CD14-positive monocyte (primary cell): ENCODE measurements at regions not wholly inside any gene's neighbourhood (a gene's known extent, or its start where the extent isn't known, plus 50 kb on each side); places are given as distances from the start of the nearest gene placed in this dataset.

Experiments used
- DNase-seq, 3 donors: peaks; one replicate each; pipeline ENCODE4 v3.0.0-alpha.2; 2011 to 2022
- H2AFZ ChIP-seq: 2 replicates; pipeline ENCODE4 v1.6.0; 2012; ENCODE audit warnings: mild to moderate bottlenecking, low read depth, low read length, inconsistent platforms; ENCODE audit not compliant: insufficient read depth, poor library complexity, severe bottlenecking
- H3K27ac ChIP-seq, 2 donors: 1 replicate in 1 of 2; 2 replicates in 1 of 2; pipeline ENCODE4 v1.5.1; 2012 to 2013; ENCODE audit warnings: low read length in 2 of 2, control low read depth in 1 of 2, inconsistent platforms in 1 of 2, low read depth in 1 of 2, mild to moderate bottlenecking in 1 of 2
- H3K27me3 ChIP-seq, 2 donors: one replicate each; pipeline versions ENCODE4 v1.6.0 to v1.6.1; 2011 to 2013; ENCODE audit warnings: low read length in 2 of 2; ENCODE audit not compliant: control insufficient read depth in 2 of 2, insufficient read depth in 2 of 2
- H3K36me3 ChIP-seq, 2 donors: replicated peaks in 1 of 2; 1 replicate in 1 of 2; 2 replicates in 1 of 2; pipeline versions ENCODE4 v1.5.1 to v1.6.1; 2012 to 2013; ENCODE audit warnings: low read length in 2 of 2, control low read depth in 1 of 2, inconsistent platforms in 1 of 2, mild to moderate bottlenecking in 1 of 2; ENCODE audit not compliant: insufficient read depth in 2 of 2, control insufficient read depth in 1 of 2
- H3K4me1 ChIP-seq, 2 donors: 1 replicate in 1 of 2; 2 replicates in 1 of 2; pipeline versions ENCODE4 v1.5.1 to v1.6.1; 2012 to 2013; ENCODE audit warnings: low read length in 2 of 2, control low read depth in 1 of 2, inconsistent platforms in 1 of 2, mild to moderate bottlenecking in 1 of 2, moderate library complexity in 1 of 2; ENCODE audit not compliant: insufficient read depth in 2 of 2, control insufficient read depth in 1 of 2
- H3K4me2 ChIP-seq: replicated peaks from 2 replicates; pipeline ENCODE3; 2012; ENCODE audit warnings: low read length, moderate library complexity, mild to moderate bottlenecking; ENCODE audit not compliant: poor library complexity, severe bottlenecking; ENCODE audit errors: extremely low read depth
- H3K4me3 ChIP-seq, 3 experiments: fragments of 200-600 bp in 1 of 3; sonication (generic) in 1 of 3; replicated peaks in 1 of 3; 1 replicate in 2 of 3; 2 replicates in 1 of 3; pipeline ENCODE4 v1.5.1; 2011 to 2013; ENCODE audit warnings: low read length in 3 of 3, mild to moderate bottlenecking in 3 of 3, control low read depth in 2 of 3, low read depth in 2 of 3, inconsistent platforms in 1 of 3, moderate library complexity in 1 of 3
- H3K79me2 ChIP-seq: 2 replicates; pipeline ENCODE4 v1.6.0; 2012; ENCODE audit warnings: mild to moderate bottlenecking, control low read depth, inconsistent platforms, low read length, moderate library complexity; ENCODE audit not compliant: insufficient read depth
- H3K9ac ChIP-seq: 2 replicates; pipeline ENCODE4 v1.6.0; 2017; ENCODE audit warnings: low read length, mild to moderate bottlenecking; ENCODE audit not compliant: insufficient read depth, poor library complexity, severe bottlenecking
- H3K9me3 ChIP-seq, 2 donors: replicated peaks in 1 of 2; 1 replicate in 1 of 2; 2 replicates in 1 of 2; pipeline versions ENCODE4 v1.5.1 to v1.6.1; 2012 to 2013; ENCODE audit warnings: low read length in 2 of 2, control low read depth in 1 of 2; ENCODE audit not compliant: control insufficient read depth in 1 of 2, insufficient read depth in 1 of 2
- H4K20me1 ChIP-seq: 2 replicates; pipeline ENCODE4 v1.6.0; 2012; ENCODE audit warnings: mild to moderate bottlenecking, low read length, control low read depth, moderate library complexity; ENCODE audit not compliant: insufficient read depth
- H3K27ac Mint-ChIP-seq, 7 donors: one replicate each; pipeline ENCODE4 v1.8.0; 2020; ENCODE audit warnings: mild to moderate bottlenecking in 7 of 7, mixed read lengths in 7 of 7, moderate library complexity in 6 of 7, inconsistent platforms in 2 of 7
- H3K27me3 Mint-ChIP-seq, 3 donors: one replicate each; pipeline ENCODE4 v1.8.0; 2021 to 2022; ENCODE audit warnings: low read depth in 3 of 3, mild to moderate bottlenecking in 3 of 3, mixed read lengths in 3 of 3, moderate library complexity in 3 of 3, inconsistent platforms in 1 of 3
- H3K36me3 Mint-ChIP-seq, 2 donors: one replicate each; pipeline ENCODE4 v1.8.0; 2020; ENCODE audit warnings: mixed read lengths in 2 of 2, inconsistent platforms in 1 of 2, mild to moderate bottlenecking in 1 of 2
- H3K4me1 Mint-ChIP-seq: one replicate; pipeline ENCODE4 v1.8.0; 2020; ENCODE audit warnings: mild to moderate bottlenecking, mixed read lengths
- H3K4me3 Mint-ChIP-seq, 2 donors: one replicate each; pipeline ENCODE4 v1.8.0; 2020; ENCODE audit warnings: mild to moderate bottlenecking in 2 of 2, mixed read lengths in 2 of 2, moderate library complexity in 1 of 2
- H3K9me3 Mint-ChIP-seq, 7 donors: one replicate each; pipeline ENCODE4 v1.8.0; 2020 to 2022; ENCODE audit warnings: mixed read lengths in 7 of 7, mild to moderate bottlenecking in 6 of 7, moderate library complexity in 6 of 7, inconsistent platforms in 2 of 7
- WGBS: methylation state at CpG from one replicate; pipeline ENCODE4 v1.1.5; 2013; ENCODE audit warnings: missing lambda C conversion rate; ENCODE audit not compliant: insufficient coverage; 5-methylcytosine and 5-hydroxymethylcytosine counted together
- intact Hi-C, 2 donors: fragments of 100-400 bp; cut with micrococcal nuclease; formaldehyde crosslinking; loops; one replicate each; pipeline versions ENCODE4 v1.15.0 to v1.15.1; 2023
- TF ChIP-seq, protein P1 (sequence below): fragments of 200-600 bp; IDR thresholded peaks from one replicate; pipeline ENCODE4 v1.8.0; 2022; ENCODE audit warnings: antibody characterized with exemption, mild to moderate bottlenecking

DNA sequence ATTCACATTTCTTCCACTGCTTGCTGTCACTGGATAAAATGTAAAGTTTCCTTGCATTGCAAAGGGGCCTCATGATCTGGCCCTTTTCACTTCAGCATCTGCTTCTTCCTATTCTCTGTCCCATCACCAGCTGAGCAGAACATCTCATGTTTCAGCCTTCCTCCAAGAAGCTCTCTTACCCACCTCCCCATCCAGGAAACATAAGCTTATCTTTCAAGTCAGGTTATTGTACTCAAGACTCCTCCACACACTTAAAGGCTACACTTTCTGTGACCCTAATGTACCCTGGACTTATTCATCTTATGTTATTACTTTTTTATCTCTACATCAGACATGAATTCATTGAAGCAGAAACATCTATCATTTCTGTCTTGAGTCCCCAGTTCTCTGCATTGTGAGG, 230.5 kb downstream of the PMAIP1 start:
- Histone ChIP-seq H3K79me2 (no peaks in the 10 kb centered on the region), H4K20me1 (no peaks in the 10 kb centered on the region), H3K27me3 (no peaks in the 10 kb centered on the region), H3K27ac (no peak overlapping the region), H3K4me2 (no peak overlapping the region), H2AFZ (no peak overlapping the region), H3K4me1 (no peaks in the 10 kb centered on the region), H3K9me3 (no peaks in the 10 kb centered on the region), H3K36me3 (no peaks in the 10 kb centered on the region), H3K9ac (no peak overlapping the region), H3K4me3 (no peak overlapping the region)
- intact Hi-C loops = no loop called here
- H3K4me1 Mint-ChIP-seq = no peaks in the 10 kb centered on the region
- TF ChIP-seq, protein P1, sequence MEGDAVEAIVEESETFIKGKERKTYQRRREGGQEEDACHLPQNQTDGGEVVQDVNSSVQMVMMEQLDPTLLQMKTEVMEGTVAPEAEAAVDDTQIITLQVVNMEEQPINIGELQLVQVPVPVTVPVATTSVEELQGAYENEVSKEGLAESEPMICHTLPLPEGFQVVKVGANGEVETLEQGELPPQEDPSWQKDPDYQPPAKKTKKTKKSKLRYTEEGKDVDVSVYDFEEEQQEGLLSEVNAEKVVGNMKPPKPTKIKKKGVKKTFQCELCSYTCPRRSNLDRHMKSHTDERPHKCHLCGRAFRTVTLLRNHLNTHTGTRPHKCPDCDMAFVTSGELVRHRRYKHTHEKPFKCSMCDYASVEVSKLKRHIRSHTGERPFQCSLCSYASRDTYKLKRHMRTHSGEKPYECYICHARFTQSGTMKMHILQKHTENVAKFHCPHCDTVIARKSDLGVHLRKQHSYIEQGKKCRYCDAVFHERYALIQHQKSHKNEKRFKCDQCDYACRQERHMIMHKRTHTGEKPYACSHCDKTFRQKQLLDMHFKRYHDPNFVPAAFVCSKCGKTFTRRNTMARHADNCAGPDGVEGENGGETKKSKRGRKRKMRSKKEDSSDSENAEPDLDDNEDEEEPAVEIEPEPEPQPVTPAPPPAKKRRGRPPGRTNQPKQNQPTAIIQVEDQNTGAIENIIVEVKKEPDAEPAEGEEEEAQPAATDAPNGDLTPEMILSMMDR = no peak
- no peaks in the 10 kb centered on the region for H3K36me3 Mint-ChIP-seq
- no peak overlapping the region for H3K4me3 Mint-ChIP-seq
- H3K27ac Mint-ChIP-seq = peak overlapping the region in 2 of 7 donors; percentile 2 to 7
- DNase-seq = no peak
- H3K9me3 Mint-ChIP-seq = peaks cover 1 to 7% (median 4%) of the 10 kb centered on the region in 7 donors
- H3K27me3 Mint-ChIP-seq = no peaks in the 10 kb centered on the region

DNA sequence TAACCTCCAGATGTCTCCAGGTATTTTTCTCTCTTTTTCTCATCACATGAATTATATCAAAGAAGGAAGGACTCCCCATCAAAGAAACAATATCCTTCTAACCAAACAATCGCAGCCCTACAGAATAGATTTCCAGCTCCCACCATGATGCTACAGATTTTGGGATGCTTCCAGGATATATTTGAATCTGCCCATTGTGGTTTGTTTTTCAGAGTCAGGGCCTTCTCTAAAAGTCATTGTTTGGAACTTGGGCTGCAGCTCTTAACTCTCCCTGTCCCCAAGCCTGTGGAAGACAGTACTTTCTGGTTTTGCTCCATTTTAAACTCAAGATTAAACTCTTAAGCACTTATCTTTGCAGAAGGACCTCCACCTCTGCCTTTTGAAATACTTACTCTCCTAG, 223.2 kb downstream of the PMAIP1 start:
- Mint-ChIP-seq H3K4me1 (peaks cover 4% of the 10 kb centered on the region), H3K27ac (peak overlapping the region in 1 of 7 donors; percentile 29), H3K36me3 (no peaks in the 10 kb centered on the region), H3K9me3 (peaks cover 0 to 7% (median 0%) of the 10 kb centered on the region in 7 donors), H3K4me3 (no peak overlapping the region), H3K27me3 (no peaks in the 10 kb centered on the region)
- Histone ChIP-seq H3K4me3 (no peak overlapping the region), H3K4me2 (no peak overlapping the region), H3K27me3 (no peaks in the 10 kb centered on the region), H4K20me1 (no peaks in the 10 kb centered on the region), H3K9me3 (no peaks in the 10 kb centered on the region), H3K27ac (no peak overlapping the region), H3K79me2 (no peaks in the 10 kb centered on the region), H3K36me3 (no peaks in the 10 kb centered on the region), H3K9ac (no peak overlapping the region), H2AFZ (no peak overlapping the region), H3K4me1 (no peaks in the 10 kb centered on the region)
- WGBS = no CpG with 5 or more reads among the region's 1 CpG
- intact Hi-C loops = no loop called here
- TF ChIP-seq, protein P1 = no peak
- no peak for DNase-seq
